ENCODE measurements at regions not wholly inside any gene's neighbourhood (a gene's known extent, or its start where the extent isn't known, plus 50 kb on each side); places are given as distances from the start of the nearest gene placed in this dataset.

DNA sequence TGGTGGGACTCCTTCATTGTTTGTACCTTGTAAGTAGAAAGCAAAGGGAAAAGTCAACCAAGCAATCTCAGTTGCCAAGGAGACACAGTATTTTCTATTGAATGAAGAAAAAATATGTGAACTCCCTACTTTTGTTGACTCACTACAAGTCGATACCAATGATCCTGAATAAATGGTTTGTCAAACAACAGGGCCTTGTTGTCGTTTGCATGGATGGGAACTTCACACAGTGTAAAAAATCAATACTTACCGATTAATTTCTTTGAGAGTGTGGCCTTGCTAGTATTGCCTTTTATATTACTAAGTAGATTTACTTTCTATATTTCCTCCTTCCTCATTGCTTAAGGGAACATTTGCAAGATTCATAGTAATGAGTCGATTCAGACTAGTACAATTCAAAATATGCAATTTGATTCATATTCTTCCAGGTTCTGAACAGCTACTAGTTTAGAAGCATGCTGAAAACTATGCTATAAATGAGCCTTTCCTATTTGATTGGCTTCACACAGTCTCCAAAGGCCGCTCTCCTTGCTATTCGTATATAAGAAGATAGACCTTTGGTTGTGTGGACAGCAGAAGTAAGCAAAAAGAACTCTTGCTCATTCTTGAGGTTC is 108.0 kb downstream of the ZNF330 start:
- H4K20me1 ChIP-seq (ENCODE audit: insufficient read depth), result no peaks in the 10 kb centered on the region
- no peak for TF ChIP-seq GABPA (IDR thresholded peaks at IDR 0.05; ENCODE audit: low read depth)
- TF ChIP-seq, protein P1, sequence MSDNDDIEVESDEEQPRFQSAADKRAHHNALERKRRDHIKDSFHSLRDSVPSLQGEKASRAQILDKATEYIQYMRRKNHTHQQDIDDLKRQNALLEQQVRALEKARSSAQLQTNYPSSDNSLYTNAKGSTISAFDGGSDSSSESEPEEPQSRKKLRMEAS (IDR thresholded peaks at IDR 0.05; ENCODE audit: low read depth), result no peak
- no peak for TF ChIP-seq EP300 (IDR thresholded peaks at IDR 0.05; ENCODE audit: borderline replicate concordance in 1 of 2, low read depth in 1 of 2, low read length in 1 of 2)
- no peak for TF ChIP-seq SIN3A (IDR thresholded peaks at IDR 0.05; ENCODE audit: borderline replicate concordance, low read depth, low read length)
- TF ChIP-seq MEF2A (IDR thresholded peaks at IDR 0.05; ENCODE audit: borderline replicate concordance, low read depth), result no peak
- no peak for TF ChIP-seq ELF1 (IDR thresholded peaks at IDR 0.05)
- no peak for TF ChIP-seq JUND (IDR thresholded peaks at IDR 0.05)
- no peak for TF ChIP-seq FOXJ3 (CRISPR knock-in tag; IDR thresholded peaks at IDR 0.05)
- no peak for TF ChIP-seq RFX5 (IDR thresholded peaks at IDR 0.05; ENCODE audit: low read length)
- TF ChIP-seq CTCF (IDR thresholded peaks at IDR 0.05), result no peak
- CTCF ChIA-PET, result interaction anchor here (1.4 to 2.1 kb wide), 3 partner anchors 17 to 170 kb away, joined by 4 to 6 read pairs (median 5); no protein-coding TSS in a partner anchor
- no peaks in the 10 kb centered on the region for H3K27me3 ChIP-seq (ENCODE audit: insufficient read depth)
- H2AFZ ChIP-seq (ENCODE audit: low read depth), result 0 out of 2 replicates have a peak overlapping the region, but pooled peaks have one; percentile 6
- H3F3A ChIP-seq (replicated peaks; ENCODE audit: insufficient read depth), result no peaks in the 10 kb centered on the region
- no peaks in the 10 kb centered on the region for H3K79me2 ChIP-seq (ENCODE audit: insufficient read depth)
- POLR2A ChIA-PET, result no interaction called here
- H3K36me3 ChIP-seq (replicated peaks in 1 of 2; ENCODE audit: control insufficient read depth in 1 of 2, insufficient read depth in 2 of 2, low read length in 1 of 2), result no peaks in the 10 kb centered on the region
- H3K9me3 ChIP-seq, result no peaks in the 10 kb centered on the region
- H3K9ac ChIP-seq, result no peak overlapping the region
- no peak for DNase-seq
- 75% methylated on average over 6 of the region's 6 CpGs for whole genome bisulfite sequencing (ENCODE audit: low lambda C conversion rate)
- H3K4me3 ChIP-seq (ENCODE audit: low read depth in 2 of 2, low read length in 1 of 2), result no peak overlapping the region
- no peak overlapping the region for H3K4me2 ChIP-seq
- H3K4me1 ChIP-seq (ENCODE audit: control insufficient read depth in 1 of 2, insufficient read depth in 2 of 2, low read depth in 1 of 2, low read length in 1 of 2), result no peaks in the 10 kb centered on the region; a peak in 1 of 4 replicates
- no peaks in the 10 kb centered on the region for H3K9me2 ChIP-seq
- no peak overlapping the region for H3K27ac ChIP-seq (ENCODE audit: low read depth in 2 of 2, low read length in 1 of 2)

- H3K27ac ChIP-seq (ENCODE audit: low read depth in 2 of 2, low read length in 1 of 2), result no peak overlapping the region
- no peak overlapping the region for H3K4me3 ChIP-seq (ENCODE audit: low read depth in 2 of 2, low read length in 1 of 2)
- no peaks in the 10 kb centered on the region; a peak in 1 of 4 replicates for H3K4me1 ChIP-seq (ENCODE audit: control insufficient read depth in 1 of 2, insufficient read depth in 2 of 2, low read depth in 1 of 2, low read length in 1 of 2)
- no peaks in the 10 kb centered on the region for H4K20me1 ChIP-seq (ENCODE audit: insufficient read depth)
- ChIA-PET CTCF (interaction anchor here (0.7 to 1.8 kb wide), 4 partner anchors 17 to 382 kb away, joined by 3 to 6 read pairs (median 4); no protein-coding TSS in a partner anchor), POLR2A (no interaction called here)
- no peaks in the 10 kb centered on the region for H3K36me3 ChIP-seq (replicated peaks in 1 of 2; ENCODE audit: control insufficient read depth in 1 of 2, insufficient read depth in 2 of 2, low read length in 1 of 2)
- H3K27me3 ChIP-seq (ENCODE audit: insufficient read depth), result no peaks in the 10 kb centered on the region
- H3K9me3 ChIP-seq, result no peaks in the 10 kb centered on the region
- WGBS (ENCODE audit: low lambda C conversion rate), result 65% methylated on average over 3 of the region's 3 CpGs
- H3K9ac ChIP-seq, result no peak overlapping the region
- no peaks in the 10 kb centered on the region for H3K9me2 ChIP-seq
- 0 out of 2 replicates have a peak overlapping the region, but pooled peaks have one; percentile 6 for H2AFZ ChIP-seq (ENCODE audit: low read depth)
- TF ChIP-seq TCF12 (IDR thresholded peaks at IDR 0.05) (no peak), MXI1 (IDR thresholded peaks at IDR 0.05; ENCODE audit: low read depth, low read length) (no peak), CHD2 (IDR thresholded peaks at IDR 0.05; ENCODE audit: low read length, partially characterized antibody) (no peak), TAF1 (IDR thresholded peaks at IDR 0.05; ENCODE audit: borderline replicate concordance, low read depth, low read length) (no peak), NFIC (IDR thresholded peaks at IDR 0.05; ENCODE audit: borderline replicate concordance) (no peak), FOSL2 (IDR thresholded peaks at IDR 0.05; ENCODE audit: borderline replicate concordance, low read depth) (no peak), PBX3 (IDR thresholded peaks at IDR 0.05) (no peak), FOXM1 (IDR thresholded peaks at IDR 0.05; ENCODE audit: low read depth) (no peak)
- H3K79me2 ChIP-seq (ENCODE audit: insufficient read depth), result no peaks in the 10 kb centered on the region
- H3F3A ChIP-seq (replicated peaks; ENCODE audit: insufficient read depth), result no peaks in the 10 kb centered on the region
- H3K4me2 ChIP-seq, result no peak overlapping the region
- no peak for DNase-seq
These were observed 108.5 kb downstream of the ZNF330 start for GRCh38 chr4:141329174-141329569.

All from SK-N-SH (cell line).